GM23338 (cell line): ENCODE measurements at regions not wholly inside any gene's neighbourhood (a gene's known extent, or its start where the extent isn't known, plus 50 kb on each side); places are given as distances from the start of the nearest gene placed in this dataset.

Experiments used
- ATAC-seq: fragments of 200-7000 bp; cut with Tn5 transposase; 3 replicates; pipeline ENCODE4 v1.9.1; 2020
- DNase-seq: peaks from one replicate; pipeline ENCODE4 v3.0.0-alpha.2; 2015; ENCODE audit warnings: low spot score
- H2AFZ ChIP-seq: fragments of 200-600 bp; sonication (generic); 2 replicates; pipeline ENCODE4 v1.8.0; 2016; ENCODE audit warnings: antibody characterized with exemption, mild to moderate bottlenecking, moderate library complexity
- H3F3A ChIP-seq: fragments of 200-600 bp; sonication (generic); replicated peaks from 2 replicates; pipeline ENCODE4 v1.8.0; 2017; ENCODE audit warnings: antibody characterized with exemption, mixed run types, low read depth
- H3K27ac ChIP-seq: fragments of 200-600 bp; sonication (generic); 2 replicates; pipeline ENCODE4 v1.6.1; 2016; ENCODE audit warnings: low read depth
- H3K27me3 ChIP-seq: fragments of 200-600 bp; sonication (generic); 2 replicates; pipeline ENCODE4 v1.8.0; 2016; ENCODE audit warnings: mild to moderate bottlenecking, mixed run types, moderate library complexity; ENCODE audit not compliant: insufficient read depth
- H3K36me3 ChIP-seq: fragments of 200-600 bp; sonication (generic); 2 replicates; pipeline ENCODE4 v1.8.0; 2016; ENCODE audit warnings: mild to moderate bottlenecking; ENCODE audit not compliant: insufficient read depth
- H3K4me1 ChIP-seq: fragments of 200-600 bp; sonication (generic); 2 replicates; pipeline ENCODE4 v1.8.0; 2016; ENCODE audit warnings: mild to moderate bottlenecking, moderate library complexity; ENCODE audit not compliant: insufficient read depth
- H3K4me2 ChIP-seq: fragments of 200-600 bp; sonication (generic); 2 replicates; pipeline ENCODE4 v1.7.1; 2017; ENCODE audit warnings: mixed run types
- H3K4me3 ChIP-seq: fragments of 200-600 bp; sonication (generic); 2 replicates; pipeline ENCODE4 v1.6.1; 2016; ENCODE audit warnings: mixed run types
- H3K79me2 ChIP-seq: fragments of 200-600 bp; sonication (generic); replicated peaks from 2 replicates; pipeline ENCODE4 v1.8.0; 2017; ENCODE audit warnings: mild to moderate bottlenecking; ENCODE audit not compliant: insufficient read depth
- H3K9me2 ChIP-seq: fragments of 200-600 bp; sonication (generic); 2 replicates; pipeline ENCODE4 v1.8.0; 2017; ENCODE audit not compliant: insufficient read depth
- H4K20me1 ChIP-seq: fragments of 200-600 bp; sonication (generic); replicated peaks from 2 replicates; pipeline ENCODE4 v1.8.0; 2017; ENCODE audit warnings: mild to moderate bottlenecking; ENCODE audit not compliant: insufficient read depth
- H3K27ac Mint-ChIP-seq: 2 replicates; pipeline ENCODE4 v1.8.0; 2020; ENCODE audit warnings: inconsistent platforms, mild to moderate bottlenecking, moderate library complexity, mixed read lengths
- H3K27me3 Mint-ChIP-seq: 3 replicates; pipeline ENCODE4 v1.8.0; 2022; ENCODE audit warnings: low read depth, mild to moderate bottlenecking, moderate library complexity, mixed read lengths, inconsistent platforms; ENCODE audit not compliant: insufficient read depth, poor library complexity
- H3K36me3 Mint-ChIP-seq: 3 replicates; pipeline ENCODE4 v1.8.0; 2021; ENCODE audit warnings: low read depth, mild to moderate bottlenecking, inconsistent platforms, moderate library complexity, mixed read lengths
- H3K4me1 Mint-ChIP-seq: 3 replicates; pipeline ENCODE4 v1.8.0; 2020; ENCODE audit warnings: mild to moderate bottlenecking, inconsistent platforms, mixed read lengths
- H3K4me3 Mint-ChIP-seq: 3 replicates; pipeline ENCODE4 v1.8.0; 2021; ENCODE audit warnings: moderate library complexity, mild to moderate bottlenecking, inconsistent platforms, mixed read lengths
- H3K9me3 Mint-ChIP-seq: 3 replicates; pipeline ENCODE4 v1.8.0; 2020; ENCODE audit warnings: moderate library complexity, mild to moderate bottlenecking, inconsistent platforms, mixed read lengths
- CREB1 ChIP-seq: fragments of 250-450 bp; sonication (Bioruptor Pico); IDR thresholded peaks from 2 replicates; pipeline ENCODE4 v1.5.0; 2020; ENCODE audit warnings: low read depth, mild to moderate bottlenecking, moderate library complexity
- CTCF ChIP-seq, 2 experiments: fragments of 200-600 bp in 1 of 2; sonication (generic) in 1 of 2; conservative IDR thresholded peaks; 2 replicates each; pipeline versions ENCODE4 v1.5.1 to v1.6.1; 2016 to 2017; ENCODE audit warnings: antibody characterized with exemption in 2 of 2, low read depth in 2 of 2, mild to moderate bottlenecking in 2 of 2, moderate library complexity in 1 of 2
- ETS1 ChIP-seq: IDR thresholded peaks from 2 replicates; pipeline ENCODE4 v1.6.1; 2016; ENCODE audit warnings: antibody characterized with exemption
- EZH2 ChIP-seq: fragments of 200-600 bp; sonication (generic); IDR thresholded peaks from one replicate; pipeline ENCODE4 v1.8.0; 2017; ENCODE audit warnings: antibody characterized with exemption, mild to moderate bottlenecking, low read depth; ENCODE audit not compliant: unreplicated experiment
- EZH2phosphoT487 ChIP-seq: fragments of 200-600 bp; sonication (generic); IDR thresholded peaks from one replicate; pipeline ENCODE4 v1.8.1; 2018; ENCODE audit warnings: antibody characterized with exemption; ENCODE audit not compliant: unreplicated experiment
- JUNB ChIP-seq: IDR thresholded peaks from one replicate; pipeline ENCODE4 v1.6.1; 2016; ENCODE audit warnings: antibody characterized with exemption; ENCODE audit not compliant: unreplicated experiment
- NANOG ChIP-seq: IDR thresholded peaks from 2 replicates; pipeline ENCODE4 v1.6.1; 2016; ENCODE audit warnings: antibody characterized with exemption, borderline replicate concordance
- REST ChIP-seq: IDR thresholded peaks from one replicate; pipeline ENCODE4 v1.6.1; 2018; ENCODE audit warnings: antibody characterized with exemption; ENCODE audit not compliant: unreplicated experiment
- STAT1 ChIP-seq: IDR thresholded peaks from one replicate; pipeline ENCODE4 v1.6.1; 2016; ENCODE audit warnings: antibody characterized with exemption; ENCODE audit not compliant: unreplicated experiment
- ZNF331 ChIP-seq: fragments of 250-450 bp; sonication (Bioruptor Pico); IDR thresholded peaks from 2 replicates; pipeline ENCODE4 v1.5.0; 2020; ENCODE audit warnings: low read depth, mild to moderate bottlenecking, moderate library complexity
- ZNF462 ChIP-seq: fragments of 250-450 bp; sonication (Bioruptor Pico); IDR thresholded peaks from 2 replicates; pipeline ENCODE4 v1.5.0; 2020; ENCODE audit warnings: mild to moderate bottlenecking, moderate library complexity

- TF ChIP-seq ZNF462 (CRISPR knock-in tag), result no peak
These were observed 128.9 kb downstream of the ELOVL4 start (continued) for GRCh38 chr6:79818471-79818870.

GRCh38 chr6:79814940-79815339 lies 132.4 kb downstream of the ELOVL4 start:
- Mint-ChIP-seq H3K4me3 (no peak overlapping the region), H3K9me3 (peaks cover 3% of the 10 kb centered on the region; the same call in 2 of the 3 replicates), H3K4me1 (peaks cover 21% of the 10 kb centered on the region), H3K27ac (no peak overlapping the region), H3K27me3 (no peaks in the 10 kb centered on the region), H3K36me3 (no peaks in the 10 kb centered on the region)
- no peak for ATAC-seq
- H3K27ac ChIP-seq, result no peak overlapping the region
- DNase-seq, result no peak
- no peaks in the 10 kb centered on the region for H3K27me3 ChIP-seq
- H4K20me1 ChIP-seq, result no peaks in the 10 kb centered on the region
- H3F3A ChIP-seq, result no peaks in the 10 kb centered on the region
- no peak overlapping the region for H3K4me3 ChIP-seq
- H3K79me2 ChIP-seq, result no peaks in the 10 kb centered on the region
- H3K9me2 ChIP-seq, result no peaks in the 10 kb centered on the region
- no peak overlapping the region for H2AFZ ChIP-seq
- no peak overlapping the region for H3K4me2 ChIP-seq
- H3K36me3 ChIP-seq, result no peaks in the 10 kb centered on the region
- H3K4me1 ChIP-seq, result peaks cover 8% of the 10 kb centered on the region; the same call in 1 of the 2 replicates
- no peak for TF ChIP-seq CREB1 (CRISPR knock-in tag)
- TF ChIP-seq EZH2phosphoT487, result no peak
- no peak for TF ChIP-seq ZNF331 (CRISPR knock-in tag)
- TF ChIP-seq STAT1, result no peak
- no peak for TF ChIP-seq ETS1
- TF ChIP-seq NANOG, result no peak
- TF ChIP-seq REST, result no peak
- TF ChIP-seq JUNB, result no peak
- TF ChIP-seq CTCF (conservative IDR thresholded peaks at IDR 0.05; ENCODE audit: low read depth in 2 of 2), result no peak
- no peak for TF ChIP-seq EZH2
